Cardiac muscle cell (in vitro differentiated cells and primary cell): ENCODE measurements at regions not wholly inside any gene's neighbourhood (a gene's known extent, or its start where the extent isn't known, plus 50 kb on each side); places are given as distances from the start of the nearest gene placed in this dataset.
"Not testable (repeated sequence)": the region's sequence is repeated elsewhere in the genome, so short reads cannot be mapped to it uniquely, and the experiment has no call there.

Experiments used
- DNase-seq, 2 donors: peaks; one replicate each; pipeline versions ENCODE4 v3.0.0 to v3.0.0-alpha.2; 2010 to 2017; ENCODE audit warnings: low read depth in 1 of 2, low spot score in 1 of 2
- H3K27ac ChIP-seq: fragments of 200-600 bp; sonication (generic); 2 replicates; pipeline ENCODE4 v1.5.1; 2016
- H3K27me3 ChIP-seq: fragments of 200-600 bp; sonication (generic); 2 replicates; pipeline ENCODE4 v1.6.0; 2016; ENCODE audit warnings: control low read depth
- H3K36me3 ChIP-seq: fragments of 200-600 bp; sonication (generic); 2 replicates; pipeline ENCODE4 v1.5.1; 2016; ENCODE audit warnings: control low read depth
- H3K4me1 ChIP-seq: fragments of 200-600 bp; sonication (generic); 2 replicates; pipeline ENCODE4 v1.8.1; 2017; ENCODE audit warnings: low read depth, mild to moderate bottlenecking, mixed run types
- H3K4me3 ChIP-seq: fragments of 200-600 bp; sonication (generic); 2 replicates; pipeline ENCODE4 v1.5.1; 2016; ENCODE audit warnings: mild to moderate bottlenecking
- H3K9me3 ChIP-seq: fragments of 200-600 bp; sonication (generic); 2 replicates; pipeline ENCODE4 v1.5.1; 2017; ENCODE audit warnings: low read depth, mild to moderate bottlenecking, control low read depth
- CTCF ChIP-seq: IDR thresholded peaks from 2 replicates; pipeline ENCODE4 v1.5.1; 2012; ENCODE audit warnings: low read depth, mild to moderate bottlenecking, low read length

GRCh38 chr14:41457393-41457792, 149.3 kb upstream of the LRFN5 start:
- no peak for TF ChIP-seq CTCF
- no peaks in the 10 kb centered on the region for H3K4me1 ChIP-seq
- no peak overlapping the region for H3K4me3 ChIP-seq
- DNase-seq: no peak
- no peaks in the 10 kb centered on the region for H3K9me3 ChIP-seq
- H3K27me3 ChIP-seq: no peaks in the 10 kb centered on the region
- H3K36me3 ChIP-seq: no peaks in the 10 kb centered on the region
- no peak overlapping the region for H3K27ac ChIP-seq

DNA sequence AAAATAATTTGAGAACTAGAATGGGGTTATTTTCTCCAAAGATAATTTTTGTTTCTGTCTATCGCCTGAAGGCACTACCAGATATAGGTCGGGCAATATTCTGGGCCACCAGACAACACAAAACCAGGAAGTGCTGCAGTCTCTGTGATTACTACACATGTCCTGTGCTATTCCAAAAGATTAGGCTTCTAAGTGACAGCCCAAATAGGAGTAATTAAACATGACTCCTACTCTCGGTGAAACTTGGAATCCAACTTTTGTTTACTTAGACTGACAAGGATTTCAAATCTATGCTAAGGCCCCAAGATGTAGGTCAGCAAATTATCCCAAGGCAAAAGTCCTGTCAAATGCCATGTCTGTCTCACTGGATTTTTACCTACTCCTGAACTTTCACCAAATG, 157.6 kb upstream of the LRFN5 start:
- peak in 1 of 2 donors; percentile 2 for DNase-seq
- no peak for TF ChIP-seq CTCF
- Histone ChIP-seq H3K27ac (no peak overlapping the region), H3K36me3 (no peaks in the 10 kb centered on the region), H3K4me3 (no peak overlapping the region), H3K27me3 (no peaks in the 10 kb centered on the region), H3K9me3 (no peaks in the 10 kb centered on the region), H3K4me1 (no peaks in the 10 kb centered on the region)

DNA sequence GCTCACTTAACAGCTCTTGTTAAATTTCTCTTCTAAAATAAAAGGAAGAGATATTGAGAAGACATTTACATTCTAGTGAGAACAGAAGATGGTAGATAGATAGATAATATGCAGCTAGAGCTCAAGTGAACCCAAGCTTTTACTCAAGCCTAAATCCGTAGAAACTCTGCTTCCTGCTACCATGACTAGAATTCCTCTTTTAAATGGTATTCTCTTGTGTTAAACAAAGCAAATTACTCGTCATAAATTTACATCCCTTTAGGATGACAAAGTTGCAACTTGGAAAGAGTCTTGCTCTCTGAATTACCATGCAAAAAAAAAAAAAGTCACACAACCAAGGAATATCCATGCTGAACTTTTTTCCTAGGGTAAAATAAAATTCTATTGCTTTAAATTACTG, 160.7 kb upstream of the LRFN5 start:
- Histone ChIP-seq H3K9me3 (no peaks in the 10 kb centered on the region), H3K27ac (no peak overlapping the region), H3K4me1 (no peaks in the 10 kb centered on the region), H3K27me3 (no peaks in the 10 kb centered on the region), H3K4me3 (no peak overlapping the region), H3K36me3 (no peaks in the 10 kb centered on the region)
- DNase-seq: no peak
- no peak for TF ChIP-seq CTCF

DNA sequence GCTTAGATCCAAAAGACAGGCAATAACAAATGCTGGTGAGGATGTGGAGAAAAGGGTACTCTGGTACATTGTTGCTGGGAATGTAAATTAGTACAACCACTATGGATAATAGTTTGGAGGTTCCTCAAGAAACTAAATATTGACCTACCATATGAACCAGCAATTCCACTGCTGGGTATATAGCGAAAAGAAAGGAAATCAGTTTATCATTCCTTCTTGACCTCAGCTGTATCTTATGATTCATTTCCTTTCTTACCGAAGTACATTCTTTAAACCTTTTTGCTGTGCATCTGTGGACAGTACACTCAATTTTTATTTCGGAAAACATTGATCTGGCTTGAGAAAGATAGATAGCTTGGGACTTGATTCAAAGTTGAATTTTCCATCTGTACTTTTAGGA, 183.2 kb upstream of the LRFN5 start:
- Histone ChIP-seq H3K4me1 (no peaks in the 10 kb centered on the region), H3K9me3 (no peaks in the 10 kb centered on the region), H3K27ac (no peak overlapping the region), H3K27me3 (no peaks in the 10 kb centered on the region), H3K36me3 (no peaks in the 10 kb centered on the region), H3K4me3 (no peak overlapping the region)
- no peak for DNase-seq
- TF ChIP-seq CTCF: no peak

DNA sequence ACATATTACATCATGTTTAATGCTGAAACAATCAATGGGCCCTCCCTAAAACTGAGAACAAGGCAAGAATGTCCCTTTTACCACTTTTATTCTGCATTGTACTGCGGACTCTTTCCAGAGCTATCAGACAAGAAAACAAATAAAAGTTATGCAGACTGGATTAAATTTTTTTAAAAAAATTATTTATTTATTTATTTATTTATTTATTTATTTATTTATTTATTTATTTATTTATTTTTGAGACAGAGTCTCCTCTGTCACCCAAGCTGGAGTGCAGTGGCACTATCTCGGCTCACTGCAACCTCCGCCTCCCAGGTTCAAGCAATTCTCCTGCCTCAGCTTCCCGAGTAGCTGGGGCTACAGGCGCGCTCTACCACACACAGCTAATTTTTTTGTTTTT, 185.4 kb upstream of the LRFN5 start:
- not testable (repeated sequence) for H3K27ac ChIP-seq, H3K4me1 ChIP-seq, H3K36me3 ChIP-seq, DNase-seq, H3K4me3 ChIP-seq, H3K27me3 ChIP-seq, H3K9me3 ChIP-seq

DNA sequence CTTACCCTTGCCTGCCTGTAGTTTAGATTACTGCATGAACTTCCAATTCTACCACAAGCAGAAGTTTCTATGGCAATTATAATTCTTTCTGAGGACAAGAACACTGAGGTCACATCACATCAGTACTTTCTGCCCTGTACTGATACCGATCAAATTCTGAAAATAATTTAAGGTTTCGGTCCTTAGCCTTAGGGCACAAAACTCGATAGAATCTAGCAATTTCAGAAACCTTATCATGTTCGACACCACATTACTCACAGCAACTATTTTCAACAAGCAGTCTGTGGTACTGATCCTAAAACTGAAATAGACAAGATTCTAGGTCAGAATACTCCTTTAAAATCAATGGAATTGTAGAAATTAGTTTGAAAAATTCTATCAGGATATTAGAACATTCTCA, 187.0 kb upstream of the LRFN5 start:
- no peaks in the 10 kb centered on the region for H3K27me3 ChIP-seq
- no peak overlapping the region for H3K4me3 ChIP-seq
- DNase-seq: no peak
- H3K36me3 ChIP-seq: no peaks in the 10 kb centered on the region
- H3K4me1 ChIP-seq: no peaks in the 10 kb centered on the region
- H3K27ac ChIP-seq: no peak overlapping the region
- no peaks in the 10 kb centered on the region for H3K9me3 ChIP-seq
- TF ChIP-seq CTCF: no peak
